T-helper 17 cell (primary cell): ENCODE measurements at regions not wholly inside any gene's neighbourhood (a gene's known extent, or its start where the extent isn't known, plus 50 kb on each side); places are given as distances from the start of the nearest gene placed in this dataset.
A peak's percentile ranks its signal among the peaks of the same experiment; 100 is the strongest.

Experiments
- ATAC-seq: fragments of 150-1000 bp; cut with Tn5 transposase; 2 replicates; pipeline ENCODE4 v1.10.0; 2021; ENCODE audit warnings: mild to moderate bottlenecking, moderate library complexity
- DNase-seq, 3 donors: peaks; one replicate each; pipeline versions ENCODE4 v3.0.0 to v3.0.0-alpha.2; 2020 to 2021
- H3K9me3 ChIP-seq: one replicate; pipeline ENCODE4 v1.7.0; 2013; ENCODE audit warnings: low read length, mild to moderate bottlenecking; ENCODE audit not compliant: control insufficient read depth, poor library complexity, severe bottlenecking
- H3K27ac Mint-ChIP-seq: one replicate; pipeline ENCODE4 v1.8.0; 2022; ENCODE audit warnings: mild to moderate bottlenecking, moderate library complexity, mixed read lengths
- H3K27me3 Mint-ChIP-seq: one replicate; pipeline ENCODE4 v1.8.0; 2022; ENCODE audit warnings: mixed read lengths
- H3K36me3 Mint-ChIP-seq: one replicate; pipeline ENCODE4 v1.8.0; 2022; ENCODE audit warnings: low read depth, mixed read lengths
- H3K4me1 Mint-ChIP-seq: one replicate; pipeline ENCODE4 v1.8.0; 2022; ENCODE audit warnings: mild to moderate bottlenecking, mixed read lengths
- H3K4me3 Mint-ChIP-seq: one replicate; pipeline ENCODE4 v1.8.0; 2022; ENCODE audit warnings: mild to moderate bottlenecking, moderate library complexity, mixed read lengths

- Mint-ChIP-seq H3K4me1 (no peaks in the 10 kb centered on the region), H3K27ac (no peak overlapping the region), H3K36me3 (no peaks in the 10 kb centered on the region), H3K4me3 (no peak overlapping the region), H3K27me3 (no peaks in the 10 kb centered on the region)
- DNase-seq = no peak
- no peak for ATAC-seq
- no peaks in the 10 kb centered on the region for H3K9me3 ChIP-seq
These were observed 89.1 kb upstream of the TSPAN5 start for GRCh38 chr4:98747393-98748091.

- Mint-ChIP-seq H3K4me1 (no peaks in the 10 kb centered on the region), H3K36me3 (no peaks in the 10 kb centered on the region), H3K4me3 (no peak overlapping the region), H3K27me3 (no peaks in the 10 kb centered on the region), H3K27ac (no peak overlapping the region)
- ATAC-seq = no peak
- DNase-seq = no peak
- no peaks in the 10 kb centered on the region for H3K9me3 ChIP-seq
These were observed 88.5 kb upstream of the TSPAN5 start for GRCh38 chr4:98746936-98747335.

GRCh38 chr4:98746530-98746929, 88.1 kb upstream of the TSPAN5 start:
- H3K9me3 ChIP-seq = no peaks in the 10 kb centered on the region
- H3K4me1 Mint-ChIP-seq = no peaks in the 10 kb centered on the region
- no peaks in the 10 kb centered on the region for H3K36me3 Mint-ChIP-seq
- ATAC-seq (no peak), DNase-seq (no peak)
- H3K4me3 Mint-ChIP-seq = no peak overlapping the region
- H3K27me3 Mint-ChIP-seq = no peaks in the 10 kb centered on the region
- no peak overlapping the region for H3K27ac Mint-ChIP-seq

GRCh38 chr4:98745366-98745765, 87.0 kb upstream of the TSPAN5 start:
- H3K9me3 ChIP-seq = no peaks in the 10 kb centered on the region
- H3K4me1 Mint-ChIP-seq = no peaks in the 10 kb centered on the region
- no peak for ATAC-seq
- H3K4me3 Mint-ChIP-seq = no peak overlapping the region
- DNase-seq = no peak
- H3K36me3 Mint-ChIP-seq = no peaks in the 10 kb centered on the region
- H3K27me3 Mint-ChIP-seq = no peaks in the 10 kb centered on the region
- H3K27ac Mint-ChIP-seq = no peak overlapping the region

- DNase-seq (no peak), ATAC-seq (no peak)
- Mint-ChIP-seq H3K27ac (no peak overlapping the region), H3K27me3 (no peaks in the 10 kb centered on the region), H3K36me3 (no peaks in the 10 kb centered on the region), H3K4me1 (no peaks in the 10 kb centered on the region), H3K4me3 (no peak overlapping the region)
- no peaks in the 10 kb centered on the region for H3K9me3 ChIP-seq
These were observed 86.2 kb upstream of the TSPAN5 start for GRCh38 chr4:98744372-98745150.

- Mint-ChIP-seq H3K27me3 (no peaks in the 10 kb centered on the region), H3K4me1 (no peaks in the 10 kb centered on the region), H3K36me3 (no peaks in the 10 kb centered on the region), H3K27ac (no peak overlapping the region), H3K4me3 (no peak overlapping the region)
- no peak for DNase-seq
- H3K9me3 ChIP-seq = no peaks in the 10 kb centered on the region
- ATAC-seq = no peak
These were observed 83.5 kb upstream of the TSPAN5 start for GRCh38 chr4:98741952-98742351.

GRCh38 chr4:98739751-98740150, 81.3 kb upstream of the TSPAN5 start:
- no peaks in the 10 kb centered on the region for H3K9me3 ChIP-seq
- H3K27ac Mint-ChIP-seq = no peak overlapping the region
- DNase-seq (no peak), ATAC-seq (no peak)
- H3K4me3 Mint-ChIP-seq = no peak overlapping the region
- no peaks in the 10 kb centered on the region for H3K27me3 Mint-ChIP-seq
- no peaks in the 10 kb centered on the region for H3K36me3 Mint-ChIP-seq
- no peaks in the 10 kb centered on the region for H3K4me1 Mint-ChIP-seq

GRCh38 chr4:98733601-98734000, 75.2 kb upstream of the TSPAN5 start:
- Mint-ChIP-seq H3K4me1 (peaks cover under 1% of the 10 kb centered on the region), H3K27me3 (no peaks in the 10 kb centered on the region), H3K36me3 (no peaks in the 10 kb centered on the region), H3K4me3 (no peak overlapping the region), H3K27ac (no peak overlapping the region)
- DNase-seq = no peak
- ATAC-seq = no peak
- no peaks in the 10 kb centered on the region for H3K9me3 ChIP-seq

- H3K36me3 Mint-ChIP-seq = no peaks in the 10 kb centered on the region
- no peak overlapping the region for H3K4me3 Mint-ChIP-seq
- H3K27ac Mint-ChIP-seq = peak overlapping the region; percentile 22
- H3K27me3 Mint-ChIP-seq = no peaks in the 10 kb centered on the region
- DNase-seq = no peak
- no peak for ATAC-seq
- H3K4me1 Mint-ChIP-seq = peaks cover 5% of the 10 kb centered on the region
- no peaks in the 10 kb centered on the region for H3K9me3 ChIP-seq
These were observed 70.5 kb upstream of the TSPAN5 start for GRCh38 chr4:98728871-98729270.

- peak overlapping the region; percentile 22 for H3K27ac Mint-ChIP-seq
- H3K27me3 Mint-ChIP-seq = no peaks in the 10 kb centered on the region
- no peaks in the 10 kb centered on the region for H3K9me3 ChIP-seq
- H3K4me3 Mint-ChIP-seq = no peak overlapping the region
- H3K4me1 Mint-ChIP-seq = peaks cover 5% of the 10 kb centered on the region
- no peak for ATAC-seq
- DNase-seq = no peak
- H3K36me3 Mint-ChIP-seq = no peaks in the 10 kb centered on the region
These were observed 70.0 kb upstream of the TSPAN5 start for GRCh38 chr4:98728433-98728832.

GRCh38 chr4:98722000-98722399, 63.6 kb upstream of the TSPAN5 start:
- ATAC-seq (no peak), DNase-seq (no peak)
- H3K9me3 ChIP-seq = no peaks in the 10 kb centered on the region
- Mint-ChIP-seq H3K4me1 (peaks cover 3% of the 10 kb centered on the region), H3K27ac (no peak overlapping the region), H3K36me3 (peaks cover 4% of the 10 kb centered on the region), H3K4me3 (no peak overlapping the region), H3K27me3 (no peaks in the 10 kb centered on the region)

GRCh38 chr4:98720871-98721480, 62.6 kb upstream of the TSPAN5 start:
- DNase-seq (no peak), ATAC-seq (no peak)
- peaks cover 3% of the 10 kb centered on the region for H3K4me1 Mint-ChIP-seq
- H3K4me3 Mint-ChIP-seq = no peak overlapping the region
- no peaks in the 10 kb centered on the region for H3K27me3 Mint-ChIP-seq
- H3K36me3 Mint-ChIP-seq = peaks cover 4% of the 10 kb centered on the region
- H3K9me3 ChIP-seq = no peaks in the 10 kb centered on the region
- H3K27ac Mint-ChIP-seq = no peak overlapping the region

GRCh38 chr4:98716796-98717195, 58.4 kb upstream of the TSPAN5 start:
- Mint-ChIP-seq H3K27ac (no peak overlapping the region), H3K27me3 (no peaks in the 10 kb centered on the region), H3K4me1 (peaks cover 2% of the 10 kb centered on the region), H3K36me3 (peaks cover 5% of the 10 kb centered on the region), H3K4me3 (no peak overlapping the region)
- H3K9me3 ChIP-seq = no peaks in the 10 kb centered on the region
- DNase-seq = no peak
- no peak for ATAC-seq
